GM12878 (cell line): ENCODE measurements at regions not wholly inside any gene's neighbourhood (a gene's known extent, or its start where the extent isn't known, plus 50 kb on each side); places are given as distances from the start of the nearest gene placed in this dataset.

Source experiments
- ATAC-seq: fragments of 200-7000 bp; cut with Tn5 transposase; 3 replicates; pipeline ENCODE4 v1.9.1; 2020; ENCODE audit warnings: mild to moderate bottlenecking, moderate library complexity
- BruUV-seq: library from RNA; stranded (reverse); fragments of 400-500 nt; replicated peaks from 2 replicates; lab custom pipeline; 2021; lab: Mats Ljungman, UMichigan
- CTCF ChIA-PET: fragments of 300-600 bp; sonication (Branson Sonifier 250); formaldehyde crosslinking; extraction: SDS; loops from one replicate; lab custom pipeline; 2021; ENCODE audit warnings: inconsistent platforms; lab: Yijun Ruan, JAX
- POLR2A ChIA-PET: fragments of 350-600 bp; formaldehyde crosslinking; extraction: SDS; loops from one replicate; lab custom pipeline; 2021; ENCODE audit warnings: inconsistent platforms; lab: Charles Lee
- RAD21 ChIA-PET: fragments of 300-600 bp; sonication (Branson Sonifier 250); formaldehyde crosslinking; loops from one replicate; lab custom pipeline; 2023; ENCODE audit warnings: antibody characterized with exemption; ENCODE audit not compliant: unreplicated experiment; lab: Charles Lee
- SMC1A ChIA-PET: fragments of 300-600 bp; sonication (Branson Sonifier 250); formaldehyde crosslinking; loops from one replicate; lab custom pipeline; 2023; ENCODE audit not compliant: unreplicated experiment, uncharacterized antibody; lab: Charles Lee
- DNase-seq: peaks from one replicate; pipeline ENCODE4 v3.0.0-alpha.2; 2011; ENCODE audit warnings: low read depth, low spot score
- FAIRE-seq: peaks from 3 replicates; lab custom pipeline; 2011; peaks lifted over from hg19 to GRCh38; lab: Jason Lieb, UNC
- H2AFZ ChIP-seq: 2 replicates; pipeline ENCODE4 v1.6.0; 2011; ENCODE audit warnings: low read depth, low read length, control low read depth; ENCODE audit not compliant: control insufficient read depth
- H3K27ac ChIP-seq: 2 replicates; pipeline ENCODE4 v1.5.1; 2011; ENCODE audit warnings: control low read depth; ENCODE audit not compliant: control insufficient read depth, insufficient read depth
- H3K27me3 ChIP-seq, 2 experiments: replicated peaks in 1 of 2; 2 replicates each; pipeline versions ENCODE4 v1.6.0 to v1.6.1; 2011; ENCODE audit warnings: low read length in 1 of 2; ENCODE audit not compliant: control insufficient read depth in 2 of 2, insufficient read depth in 2 of 2
- H3K36me3 ChIP-seq, 2 experiments: 2 replicates each; pipeline ENCODE4 v1.5.1; 2011; ENCODE audit warnings: low read length in 1 of 2; ENCODE audit not compliant: control insufficient read depth in 2 of 2, insufficient read depth in 2 of 2
- H3K4me1 ChIP-seq: 2 replicates; pipeline ENCODE4 v1.6.1; 2011; ENCODE audit warnings: mild to moderate bottlenecking, low read length, moderate library complexity, mixed read lengths; ENCODE audit not compliant: control insufficient read depth, insufficient read depth
- H3K4me2 ChIP-seq: 2 replicates; pipeline ENCODE4 v1.6.0; 2011; ENCODE audit warnings: control low read depth; ENCODE audit not compliant: control insufficient read depth, insufficient read depth
- H3K4me3 ChIP-seq: fragments of 200-600 bp; sonication (generic); 2 replicates; pipeline ENCODE4 v1.5.1; 2016
- H3K79me2 ChIP-seq: 2 replicates; pipeline ENCODE4 v1.6.0; 2011; ENCODE audit warnings: low read length; ENCODE audit not compliant: control insufficient read depth, insufficient read depth
- H3K9ac ChIP-seq: 2 replicates; pipeline ENCODE4 v1.8.0; 2011; ENCODE audit warnings: low read length, control low read depth, mixed read lengths; ENCODE audit not compliant: control insufficient read depth, insufficient read depth
- H3K9me3 ChIP-seq: replicated peaks from 3 replicates; pipeline ENCODE4 v1.5.1; 2011; ENCODE audit warnings: mild to moderate bottlenecking, low read length; ENCODE audit not compliant: control insufficient read depth, insufficient read depth
- H4K20me1 ChIP-seq: 2 replicates; pipeline ENCODE4 v1.6.0; 2011; ENCODE audit not compliant: control insufficient read depth, insufficient read depth
- BCL11A ChIP-seq: IDR thresholded peaks from 2 replicates; pipeline ENCODE4 v1.6.1; 2011; ENCODE audit warnings: low read depth, low read length
- BHLHE40 ChIP-seq, 2 experiments: fragments of 450-650 bp in 1 of 2; IDR thresholded peaks; 2 replicates each; pipeline ENCODE4 v1.6.1; 2011 to 2017; ENCODE audit warnings: low read depth in 2 of 2, borderline replicate concordance in 1 of 2, improper control_type of control experiment in 1 of 2, low read length in 1 of 2, mild to moderate bottlenecking in 1 of 2
- CEBPB ChIP-seq, 2 experiments: fragments of 150-350 bp in 1 of 2; IDR thresholded peaks; 2 replicates each; pipeline ENCODE4 v1.6.1; 2012 to 2014; ENCODE audit warnings: low read depth in 2 of 2, low read length in 2 of 2, borderline replicate concordance in 1 of 2, inconsistent platforms in 1 of 2
- EP300 ChIP-seq, 2 experiments: fragments of 150-350 bp in 1 of 2; IDR thresholded peaks; 2 replicates each; pipeline ENCODE4 v1.6.1; 2011 to 2012; ENCODE audit warnings: low read depth in 2 of 2, low read length in 2 of 2, borderline replicate concordance in 1 of 2, improper control_type of control experiment in 1 of 2, inconsistent platforms in 1 of 2; ENCODE audit not compliant: control insufficient read depth in 1 of 2
- ETV6 ChIP-seq, 2 experiments: fragments of 450-650 bp in 1 of 2; IDR thresholded peaks in 1 of 2; conservative IDR thresholded peaks in 1 of 2; 2 replicates each; pipeline ENCODE4 v1.6.1; 2014; ENCODE audit warnings: antibody characterized with exemption in 1 of 2, borderline replicate concordance in 1 of 2, low read depth in 1 of 2, mild to moderate bottlenecking in 1 of 2, moderate library complexity in 1 of 2
- HDAC6 ChIP-seq: fragments of 200-600 bp; sonication (generic); IDR thresholded peaks from one replicate; pipeline ENCODE4 v1.8.0; 2017; ENCODE audit warnings: antibody characterized with exemption; ENCODE audit not compliant: unreplicated experiment
- JUNB ChIP-seq: IDR thresholded peaks from 2 replicates; pipeline ENCODE4 v1.6.1; 2016; ENCODE audit warnings: antibody characterized with exemption, mild to moderate bottlenecking
- MEF2A ChIP-seq: IDR thresholded peaks from 2 replicates; pipeline ENCODE4 v1.6.1; 2011; ENCODE audit warnings: low read depth, mild to moderate bottlenecking, low read length, moderate library complexity; ENCODE audit not compliant: insufficient read depth
- MLLT1 ChIP-seq: fragments of 450-650 bp; IDR thresholded peaks from 2 replicates; pipeline ENCODE4 v1.6.1; 2016; ENCODE audit warnings: mild to moderate bottlenecking
- NFXL1 ChIP-seq: fragments of 450-650 bp; IDR thresholded peaks from 2 replicates; pipeline ENCODE4 v1.6.1; 2017; ENCODE audit warnings: antibody characterized with exemption, mild to moderate bottlenecking, borderline replicate concordance
- NFYA ChIP-seq: IDR thresholded peaks from 2 replicates; pipeline ENCODE4 v1.6.1; 2011; ENCODE audit warnings: low read depth, mild to moderate bottlenecking, low read length, improper control_type of control experiment, borderline replicate concordance
- NRF1 ChIP-seq: conservative IDR thresholded peaks from 2 replicates; pipeline ENCODE4 v1.6.1; 2011; ENCODE audit warnings: mild to moderate bottlenecking, low read depth, low read length, improper control_type of control experiment
- SMAD1 ChIP-seq: fragments of 450-650 bp; IDR thresholded peaks from 2 replicates; pipeline ENCODE4 v1.6.1; 2018; ENCODE audit warnings: mild to moderate bottlenecking, low read depth; ENCODE audit not compliant: partially characterized antibody
- SMARCA5 ChIP-seq: fragments of 450-650 bp; IDR thresholded peaks from 2 replicates; pipeline ENCODE4 v1.6.1; 2017; ENCODE audit warnings: mild to moderate bottlenecking
- SUZ12 ChIP-seq: fragments of 200-600 bp; sonication (generic); IDR thresholded peaks from one replicate; pipeline ENCODE4 v1.6.1; 2018; ENCODE audit warnings: antibody characterized with exemption, mild to moderate bottlenecking; ENCODE audit not compliant: unreplicated experiment
- TAF1 ChIP-seq: IDR thresholded peaks from 2 replicates; pipeline ENCODE4 v1.6.1; 2011; ENCODE audit warnings: mild to moderate bottlenecking, low read depth, low read length, borderline replicate concordance
- WRNIP1 ChIP-seq: IDR thresholded peaks from 2 replicates; pipeline ENCODE4 v1.6.1; 2011; ENCODE audit warnings: low read depth, low read length, improper control_type of control experiment, borderline replicate concordance
- ZNF24 ChIP-seq: fragments of 450-650 bp; IDR thresholded peaks from 2 replicates; pipeline ENCODE4 v1.6.1; 2017; ENCODE audit warnings: antibody characterized with exemption, mild to moderate bottlenecking
- WGBS: methylation state at CpG from one replicate; pipeline ENCODE4 v1.1.6; 2016; ENCODE audit warnings: low lambda C conversion rate; ENCODE audit not compliant: insufficient replicate concordance, insufficient coverage; ENCODE audit errors: missing lambda C conversion rate; 5-methylcytosine and 5-hydroxymethylcytosine counted together
- in situ Hi-C: fragments of 300-500 bp; cut with MboI; formaldehyde crosslinking; loops from 9 replicates; pipeline ENCODE4 v1.14.3; 2018; ENCODE audit warnings: mixed read lengths
- intact Hi-C: fragments of 100-400 bp; cut with micrococcal nuclease; formaldehyde crosslinking; loops from one replicate; pipeline ENCODE4 v1.14.2; 2022; ENCODE audit not compliant: unreplicated experiment

GRCh38 chr10:128741680-128742079, 615.5 kb upstream of the MKI67 start:
- CTCF ChIA-PET = no interaction called here
- SMC1A ChIA-PET = no interaction called here
- Histone ChIP-seq H4K20me1 (no peaks in the 10 kb centered on the region), H3K27ac (no peak overlapping the region), H3K4me2 (no peak overlapping the region), H3K36me3 (no peaks in the 10 kb centered on the region), H3K4me3 (no peak overlapping the region), H3K4me1 (no peaks in the 10 kb centered on the region), H3K79me2 (no peaks in the 10 kb centered on the region), H3K9me3 (no peaks in the 10 kb centered on the region)
- DNase-seq (no peak), FAIRE-seq (no peak)
- RAD21 ChIA-PET = no interaction called here
- 20% methylated on average over 5 of the region's 5 CpGs for WGBS
- TF ChIP-seq MEF2A = no peak
- TF ChIP-seq ETV6 (conservative IDR thresholded peaks at IDR 0.05 in 1 of 2, IDR thresholded peaks at IDR 0.05 in 1 of 2; ENCODE audit: borderline replicate concordance in 1 of 2, low read depth in 1 of 2) = no peak
- TF ChIP-seq SMAD1 = no peak
- no peak for TF ChIP-seq EP300 (IDR thresholded peaks at IDR 0.05; ENCODE audit: borderline replicate concordance in 1 of 2, control insufficient read depth in 1 of 2, low read depth in 2 of 2, low read length in 2 of 2)
- no peak for TF ChIP-seq SUZ12
- no peak for TF ChIP-seq BCL11A
- TF ChIP-seq JUNB = no peak
- TF ChIP-seq SMARCA5 = no peak
- TF ChIP-seq NRF1 = no peak
- no peak for TF ChIP-seq MLLT1
- no peak for TF ChIP-seq HDAC6
- no peak for TF ChIP-seq TAF1
- no peak for TF ChIP-seq ZNF24
- TF ChIP-seq WRNIP1 = no peak
- TF ChIP-seq NFYA = no peak
- TF ChIP-seq CEBPB (IDR thresholded peaks at IDR 0.05; ENCODE audit: borderline replicate concordance in 1 of 2, low read depth in 2 of 2, low read length in 2 of 2) = no peak
- no peak for TF ChIP-seq BHLHE40 (IDR thresholded peaks at IDR 0.05; ENCODE audit: borderline replicate concordance in 1 of 2, low read depth in 2 of 2, low read length in 1 of 2)
- TF ChIP-seq NFXL1 = no peak
- TF ChIP-seq, all 136 proteins: peak for 0
- no peak for ATAC-seq
- intact Hi-C loops (no loop called here), in situ Hi-C loops (no loop called here)
- Histone ChIP-seq H2AFZ (no peak overlapping the region), H3K9ac (no peak overlapping the region), H3K27me3 (no peaks in the 10 kb centered on the region; a peak in 1 of 4 replicates)
- no TSS peak for BruUV-seq
- POLR2A ChIA-PET = no interaction called here
